GM21367 (cell line): ENCODE measurements at regions not wholly inside any gene's neighbourhood (a gene's known extent, or its start where the extent isn't known, plus 50 kb on each side); places are given as distances from the start of the nearest gene placed in this dataset.

Source experiments
- ATAC-seq: cut with Tn5 transposase; IDR thresholded peaks from one replicate; pipeline ENCODE4 v1.9.1; 2021; ENCODE audit not compliant: unreplicated experiment

- ATAC-seq, result no peak
Observed at GRCh38 chr20:6501061-6501460, 266.4 kb upstream of the BMP2 start.

- ATAC-seq, result no peak
Observed at GRCh38 chr20:6499566-6499965, 267.9 kb upstream of the BMP2 start.

GRCh38 chr20:6496874-6497273, 270.6 kb upstream of the BMP2 start:
- ATAC-seq, result no peak

- no peak for ATAC-seq
Observed at GRCh38 chr20:6495907-6496306, 271.6 kb upstream of the BMP2 start.

GRCh38 chr20:6492271-6493055, 275.0 kb upstream of the BMP2 start:
- no peak for ATAC-seq

- ATAC-seq, result no peak
Observed at GRCh38 chr20:6490849-6491248, 276.6 kb upstream of the BMP2 start.

GRCh38 chr20:6489361-6490171, 277.9 kb upstream of the BMP2 start:
- ATAC-seq, result no peak

GRCh38 chr20:6485351-6485750, 282.1 kb upstream of the BMP2 start:
- ATAC-seq, result no peak

GRCh38 chr20:6483727-6484126, 283.8 kb upstream of the BMP2 start:
- ATAC-seq, result no peak

- no peak for ATAC-seq
Observed at GRCh38 chr20:6482486-6482885, 285.0 kb upstream of the BMP2 start.

GRCh38 chr20:6480328-6481200, 286.9 kb upstream of the BMP2 start:
- no peak for ATAC-seq

- no peak for ATAC-seq
Observed at GRCh38 chr20:6473197-6473596, 294.3 kb upstream of the BMP2 start.

GRCh38 chr20:6471871-6472270, 295.6 kb upstream of the BMP2 start:
- no peak for ATAC-seq

- ATAC-seq, result no peak
Observed at GRCh38 chr20:6471110-6471647, 296.3 kb upstream of the BMP2 start.

- ATAC-seq, result no peak
Observed at GRCh38 chr20:6469695-6470094, 297.8 kb upstream of the BMP2 start.

GRCh38 chr20:6468423-6469116, 298.9 kb upstream of the BMP2 start:
- no peak for ATAC-seq

GRCh38 chr20:6467562-6467961, 299.9 kb upstream of the BMP2 start:
- ATAC-seq, result no peak

GRCh38 chr20:6466075-6466810, 301.2 kb upstream of the BMP2 start:
- no peak for ATAC-seq

- ATAC-seq, result no peak
Observed at GRCh38 chr20:6450841-6451240, 316.6 kb upstream of the BMP2 start.

- ATAC-seq, result no peak
Observed at GRCh38 chr20:6440443-6440799, 317.6 kb upstream of the FERMT1 start.
